ENCODE measurements at regions not wholly inside any gene's neighbourhood (a gene's known extent, or its start where the extent isn't known, plus 50 kb on each side); places are given as distances from the start of the nearest gene placed in this dataset.

DNA sequence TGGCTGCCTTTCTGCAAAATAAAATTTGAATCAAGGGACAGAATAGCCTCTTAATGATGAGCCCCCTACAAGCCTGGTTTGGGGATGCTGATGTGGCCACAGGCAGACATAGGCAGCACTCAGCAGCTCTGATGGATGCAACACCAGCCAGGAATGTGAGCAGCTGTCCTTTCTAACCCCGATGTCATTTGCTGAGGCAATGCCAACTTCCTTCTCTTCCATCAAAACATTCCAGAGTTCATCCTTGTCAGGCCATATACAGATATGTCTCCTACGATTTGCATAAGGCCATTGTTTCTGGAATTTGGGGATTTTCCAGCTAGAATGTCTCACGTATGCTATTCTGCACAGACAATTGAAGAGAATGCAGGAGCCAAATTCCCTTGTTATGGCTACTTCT lies 52.1 kb upstream of the MYOCD start:
- H3K4me1 Mint-ChIP-seq (ENCODE audit: low read depth): peaks cover 7% of the 10 kb centered on the region
- H3K4me3 Mint-ChIP-seq (ENCODE audit: unreplicated experiment): no peak overlapping the region
- H3K36me3 Mint-ChIP-seq (ENCODE audit: low read depth): peaks cover 4% of the 10 kb centered on the region
- TF ChIP-seq, protein P1, sequence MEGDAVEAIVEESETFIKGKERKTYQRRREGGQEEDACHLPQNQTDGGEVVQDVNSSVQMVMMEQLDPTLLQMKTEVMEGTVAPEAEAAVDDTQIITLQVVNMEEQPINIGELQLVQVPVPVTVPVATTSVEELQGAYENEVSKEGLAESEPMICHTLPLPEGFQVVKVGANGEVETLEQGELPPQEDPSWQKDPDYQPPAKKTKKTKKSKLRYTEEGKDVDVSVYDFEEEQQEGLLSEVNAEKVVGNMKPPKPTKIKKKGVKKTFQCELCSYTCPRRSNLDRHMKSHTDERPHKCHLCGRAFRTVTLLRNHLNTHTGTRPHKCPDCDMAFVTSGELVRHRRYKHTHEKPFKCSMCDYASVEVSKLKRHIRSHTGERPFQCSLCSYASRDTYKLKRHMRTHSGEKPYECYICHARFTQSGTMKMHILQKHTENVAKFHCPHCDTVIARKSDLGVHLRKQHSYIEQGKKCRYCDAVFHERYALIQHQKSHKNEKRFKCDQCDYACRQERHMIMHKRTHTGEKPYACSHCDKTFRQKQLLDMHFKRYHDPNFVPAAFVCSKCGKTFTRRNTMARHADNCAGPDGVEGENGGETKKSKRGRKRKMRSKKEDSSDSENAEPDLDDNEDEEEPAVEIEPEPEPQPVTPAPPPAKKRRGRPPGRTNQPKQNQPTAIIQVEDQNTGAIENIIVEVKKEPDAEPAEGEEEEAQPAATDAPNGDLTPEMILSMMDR (IDR thresholded peaks at IDR 0.05): no peak
- no peaks in the 10 kb centered on the region for H3K27me3 Mint-ChIP-seq (ENCODE audit: low read depth)
- no peaks in the 10 kb centered on the region for H3K9me3 Mint-ChIP-seq (ENCODE audit: low read depth)
- no peak overlapping the region for H3K27ac Mint-ChIP-seq (ENCODE audit: unreplicated experiment)
- DNase-seq (ENCODE audit: low spot score): no peak
